ENCODE measurements at regions not wholly inside any gene's neighbourhood (a gene's known extent, or its start where the extent isn't known, plus 50 kb on each side); places are given as distances from the start of the nearest gene placed in this dataset.

- Histone ChIP-seq H3K4me2 (ENCODE audit: control insufficient read depth, extremely low read depth, insufficient read depth, low read depth, low read length) (no peak overlapping the region), H3K9ac (ENCODE audit: control insufficient read depth, extremely low read depth, insufficient read depth, low read length) (no peak overlapping the region), H3K36me3 (ENCODE audit: control insufficient read depth in 2 of 2, extremely low read depth in 1 of 2, insufficient read depth in 2 of 2, low read length in 2 of 2) (no peaks in the 10 kb centered on the region), H3K27ac (ENCODE audit: control insufficient read depth, insufficient read depth, low read length) (no peak overlapping the region), H3K27me3 (ENCODE audit: control insufficient read depth, extremely low read depth, insufficient read depth, low read length) (no peaks in the 10 kb centered on the region), H2AFZ (ENCODE audit: control insufficient read depth, low read length) (peak overlapping the region; percentile 2), H3K4me1 (ENCODE audit: control insufficient read depth, extremely low read depth, insufficient read depth, low read length) (peaks cover 31% of the 10 kb centered on the region), H3K9me1 (ENCODE audit: control insufficient read depth, extremely low read depth, insufficient read depth, low read length) (no peaks in the 10 kb centered on the region), H3K4me3 (ENCODE audit: control insufficient read depth in 2 of 3, extremely low read depth in 1 of 3, insufficient read depth in 2 of 3, low read depth in 1 of 3, low read length in 3 of 3) (no peak overlapping the region), H3K79me2 (ENCODE audit: control insufficient read depth, insufficient read depth, low read length) (no peaks in the 10 kb centered on the region), H3K9me3 (ENCODE audit: control insufficient read depth, low read depth, low read length) (no peaks in the 10 kb centered on the region), H4K20me1 (ENCODE audit: control insufficient read depth, extremely low read depth, insufficient read depth, low read length) (no peaks in the 10 kb centered on the region)
- no peak for DNase-seq (ENCODE audit: low read depth, low spot score)
- no peak for TF ChIP-seq CTCF (optimal IDR thresholded peaks at IDR 0.05 in 1 of 3, IDR thresholded peaks at IDR 0.05 in 1 of 3, conservative IDR thresholded peaks at IDR 0.05 in 1 of 3; ENCODE audit: extremely low read depth in 1 of 3, insufficient read depth in 2 of 3, low read length in 3 of 3)
- no peak for TF ChIP-seq EZH2 (IDR thresholded peaks at IDR 0.05; ENCODE audit: low read length)
- peak; percentile 79 for FAIRE-seq
- dilution Hi-C loops (cut with MboI; ENCODE audit: extremely low pct_ligation_motif_present, low sequenced_read_pairs) = no loop called here
Observed at GRCh38 chr1:93783876-93784275, 95.1 kb downstream of the DNTTIP2 start.

GRCh38 chr1:93779540-93780165 lies 98.0 kb upstream of the BCAR3 start:
- H3K27ac ChIP-seq (ENCODE audit: control insufficient read depth, insufficient read depth, low read length) = peak overlapping the region; percentile 95

More at GRCh38 chr1:93779540-93780165, 98.0 kb upstream of the BCAR3 start:
- Histone ChIP-seq H4K20me1 (ENCODE audit: control insufficient read depth, extremely low read depth, insufficient read depth, low read length) (no peaks in the 10 kb centered on the region), H3K4me1 (ENCODE audit: control insufficient read depth, extremely low read depth, insufficient read depth, low read length) (peaks cover 65% of the 10 kb centered on the region), H3K9me3 (ENCODE audit: control insufficient read depth, low read depth, low read length) (no peaks in the 10 kb centered on the region), H3K27me3 (ENCODE audit: control insufficient read depth, extremely low read depth, insufficient read depth, low read length) (no peaks in the 10 kb centered on the region), H3K4me2 (ENCODE audit: control insufficient read depth, extremely low read depth, insufficient read depth, low read depth, low read length) (peak overlapping the region; percentile 83), H2AFZ (ENCODE audit: control insufficient read depth, low read length) (no peak overlapping the region), H3K9ac (ENCODE audit: control insufficient read depth, extremely low read depth, insufficient read depth, low read length) (peak overlapping the region; percentile 70), H3K79me2 (ENCODE audit: control insufficient read depth, insufficient read depth, low read length) (no peaks in the 10 kb centered on the region), H3K36me3 (ENCODE audit: control insufficient read depth in 2 of 2, extremely low read depth in 1 of 2, insufficient read depth in 2 of 2, low read length in 2 of 2) (no peaks in the 10 kb centered on the region), H3K4me3 (ENCODE audit: control insufficient read depth in 2 of 3, extremely low read depth in 1 of 3, insufficient read depth in 2 of 3, low read depth in 1 of 3, low read length in 3 of 3) (peak overlapping the region in 1 of 3 experiments; percentile 44), H3K9me1 (ENCODE audit: control insufficient read depth, extremely low read depth, insufficient read depth, low read length) (no peaks in the 10 kb centered on the region)
- dilution Hi-C loops (cut with MboI; ENCODE audit: extremely low pct_ligation_motif_present, low sequenced_read_pairs) = no loop called here
- peak in 2 of 3 experiments; percentile 3 to 26 for TF ChIP-seq CTCF (optimal IDR thresholded peaks at IDR 0.05 in 1 of 3, IDR thresholded peaks at IDR 0.05 in 1 of 3, conservative IDR thresholded peaks at IDR 0.05 in 1 of 3; ENCODE audit: extremely low read depth in 1 of 3, insufficient read depth in 2 of 3, low read length in 3 of 3)
- no peak for TF ChIP-seq EZH2 (IDR thresholded peaks at IDR 0.05; ENCODE audit: low read length)
- DNase-seq (ENCODE audit: low read depth, low spot score) (peak; percentile 98), FAIRE-seq (peak; percentile 100)
